Uterus (tissue), 2 donors: ENCODE measurements at regions not wholly inside any gene's neighbourhood (a gene's known extent, or its start where the extent isn't known, plus 50 kb on each side); places are given as distances from the start of the nearest gene placed in this dataset.

ENCODE experiments used
- CTCF ChIP-seq, 4 experiments: fragments of 200-600 bp in 2 of 4; fragments of 450-650 bp in 2 of 4; sonication (generic) in 2 of 4; IDR thresholded peaks; one replicate each; pipeline ENCODE4 v1.5.1; 2016 to 2019; ENCODE audit warnings: antibody characterized with exemption in 4 of 4, mild to moderate bottlenecking in 2 of 4, moderate library complexity in 1 of 4
- POLR2A ChIP-seq, 2 donors: fragments of 450-650 bp; IDR thresholded peaks; one replicate each; pipeline ENCODE4 v1.6.1; 2016; ENCODE audit warnings: antibody characterized with exemption in 2 of 2, mild to moderate bottlenecking in 1 of 2, moderate library complexity in 1 of 2

DNA sequence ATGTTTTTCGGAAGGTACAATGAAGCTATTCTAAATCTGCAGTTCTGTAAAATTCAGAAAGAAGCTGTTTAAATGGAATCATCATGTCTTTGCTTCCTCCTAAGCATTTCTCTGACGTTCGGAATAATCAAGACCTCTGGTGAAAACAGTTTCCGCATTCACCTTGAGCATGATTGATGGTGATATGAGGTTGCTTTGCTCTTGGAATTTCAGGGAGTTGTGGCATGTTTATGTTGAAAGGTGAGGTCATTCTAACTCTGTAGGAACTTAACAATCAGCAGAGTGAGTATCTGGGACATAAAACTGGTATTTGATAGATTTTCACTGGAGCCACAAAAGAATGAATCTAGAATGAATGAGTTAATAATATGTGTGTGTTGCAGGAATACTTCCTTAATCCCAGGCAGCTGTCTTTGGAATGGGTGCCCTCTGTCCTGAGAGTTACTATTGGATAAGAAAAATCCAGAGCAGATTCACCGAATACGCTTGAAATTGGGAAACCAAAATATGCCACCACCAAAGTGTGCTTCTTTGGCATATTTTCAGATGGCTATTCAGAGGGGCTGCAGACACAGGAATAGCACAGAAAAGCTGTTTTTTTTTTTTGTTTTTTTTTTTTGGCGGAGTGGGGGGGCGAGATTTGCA lies 599.1 kb downstream of the CCER1 start:
- TF ChIP-seq CTCF (IDR thresholded peaks at IDR 0.05): no peak
- no peak for TF ChIP-seq POLR2A (IDR thresholded peaks at IDR 0.05)
